IMR-90 (cell line): ENCODE measurements at regions not wholly inside any gene's neighbourhood (a gene's known extent, or its start where the extent isn't known, plus 50 kb on each side); places are given as distances from the start of the nearest gene placed in this dataset.

Experiments used
- ATAC-seq: fragments of 200-7000 bp; cut with Tn5 transposase; 2 replicates; pipeline ENCODE4 v1.9.1; 2020; ENCODE audit warnings: low read depth, mild to moderate bottlenecking, moderate library complexity
- BruUV-seq: library from RNA; stranded (reverse); fragments of 400-500 nt; replicated peaks from 2 replicates; lab custom pipeline; 2021; lab: Mats Ljungman, UMichigan
- CTCF ChIA-PET: fragments of 300-600 bp; formaldehyde crosslinking; extraction: SDS; loops from one replicate; lab custom pipeline; 2021; ENCODE audit warnings: antibody characterized with exemption; lab: Yijun Ruan, JAX
- POLR2A ChIA-PET: fragments of 300-600 bp; sonication (Branson Sonifier 250); formaldehyde crosslinking; loops from one replicate; lab custom pipeline; 2022; ENCODE audit warnings: antibody characterized with exemption; ENCODE audit not compliant: unreplicated experiment; lab: Charles Lee
- DNase-seq: peaks from one replicate; pipeline ENCODE4 v3.0.0; 2013
- H2AFZ ChIP-seq: replicated peaks from 2 replicates; pipeline ENCODE3; 2013; ENCODE audit warnings: low read length, mild to moderate bottlenecking; ENCODE audit not compliant: poor library complexity
- H2AK5ac ChIP-seq: 2 replicates; pipeline ENCODE4 v1.6.1; 2013; ENCODE audit warnings: low read depth, low read length, inconsistent platforms
- H2AK9ac ChIP-seq: replicated peaks from 2 replicates; pipeline ENCODE3; 2013; ENCODE audit warnings: mild to moderate bottlenecking, low read depth, low read length, moderate library complexity; ENCODE audit not compliant: poor library complexity
- H2BK120ac ChIP-seq: 2 replicates; pipeline ENCODE4 v1.6.1; 2013; ENCODE audit warnings: low read depth, low read length, inconsistent platforms
- H2BK15ac ChIP-seq: 3 replicates; pipeline ENCODE4 v1.6.1; 2013; ENCODE audit warnings: low read depth, low read length, inconsistent platforms
- H2BK20ac ChIP-seq: 2 replicates; pipeline ENCODE4 v1.6.1; 2013; ENCODE audit warnings: low read depth, mild to moderate bottlenecking, inconsistent platforms, low read length, moderate library complexity
- H2BK5ac ChIP-seq: 2 replicates; pipeline ENCODE4 v1.6.1; 2013; ENCODE audit warnings: mild to moderate bottlenecking, low read depth, low read length, inconsistent platforms; ENCODE audit not compliant: poor library complexity, severe bottlenecking
- H3K14ac ChIP-seq: replicated peaks from 2 replicates; pipeline ENCODE4 v1.6.1; 2013; ENCODE audit warnings: low read depth, low read length, inconsistent platforms
- H3K18ac ChIP-seq: 2 replicates; pipeline ENCODE4 v1.6.1; 2013; ENCODE audit warnings: low read depth, low read length, control low read depth
- H3K23ac ChIP-seq: 2 replicates; pipeline ENCODE4 v1.6.1; 2013; ENCODE audit warnings: low read depth, low read length, inconsistent platforms
- H3K27ac ChIP-seq: 2 replicates; pipeline ENCODE4 v1.5.1; 2013; ENCODE audit warnings: mild to moderate bottlenecking, control low read depth, low read length; ENCODE audit not compliant: insufficient read depth
- H3K27me3 ChIP-seq: 2 replicates; pipeline ENCODE4 v1.6.1; 2013; ENCODE audit warnings: low read length; ENCODE audit not compliant: control insufficient read depth, insufficient read depth
- H3K36me3 ChIP-seq: 2 replicates; pipeline ENCODE4 v1.6.1; 2013; ENCODE audit warnings: low read length, mixed read lengths; ENCODE audit not compliant: control insufficient read depth, insufficient read depth
- H3K4ac ChIP-seq: 2 replicates; pipeline ENCODE4 v1.6.1; 2013; ENCODE audit warnings: low read depth, low read length, inconsistent platforms
- H3K4me1 ChIP-seq: 2 replicates; pipeline ENCODE4 v1.6.1; 2013; ENCODE audit warnings: low read length, mixed read lengths; ENCODE audit not compliant: control insufficient read depth, insufficient read depth
- H3K4me2 ChIP-seq: 2 replicates; pipeline ENCODE4 v1.6.1; 2013; ENCODE audit warnings: low read depth, mild to moderate bottlenecking, control low read depth, low read length, moderate library complexity
- H3K4me3 ChIP-seq: 2 replicates; pipeline ENCODE4 v1.5.1; 2013; ENCODE audit warnings: low read depth, mild to moderate bottlenecking, control low read depth, low read length, moderate library complexity; ENCODE audit not compliant: insufficient read depth
- H3K56ac ChIP-seq: 2 replicates; pipeline ENCODE4 v1.6.1; 2013; ENCODE audit warnings: low read length, inconsistent platforms; ENCODE audit not compliant: insufficient read depth; ENCODE audit errors: extremely low read depth
- H3K79me1 ChIP-seq, 2 experiments: 2 replicates each; pipeline ENCODE4 v1.6.1; 2013; ENCODE audit warnings: low read length in 2 of 2, inconsistent platforms in 1 of 2, low read depth in 1 of 2
- H3K9ac ChIP-seq: 2 replicates; pipeline ENCODE4 v1.6.1; 2013; ENCODE audit warnings: low read depth, low read length, control low read depth
- H3K9me1 ChIP-seq: 2 replicates; pipeline ENCODE4 v1.6.1; 2013; ENCODE audit warnings: low read length, inconsistent platforms; ENCODE audit not compliant: insufficient read depth
- H3K9me3 ChIP-seq: 2 replicates; pipeline ENCODE4 v1.6.1; 2013; ENCODE audit warnings: low read length; ENCODE audit not compliant: control insufficient read depth, insufficient read depth
- H4K20me1 ChIP-seq: 2 replicates; pipeline ENCODE4 v1.6.1; 2013; ENCODE audit warnings: low read length, inconsistent platforms; ENCODE audit not compliant: insufficient read depth
- H4K5ac ChIP-seq: 2 replicates; pipeline ENCODE4 v1.6.1; 2013; ENCODE audit warnings: mild to moderate bottlenecking, low read depth, low read length, control low read depth
- H4K8ac ChIP-seq, 2 experiments: 2 replicates each; pipeline ENCODE4 v1.6.1; 2013; ENCODE audit warnings: low read depth in 2 of 2, low read length in 2 of 2, control low read depth in 1 of 2, inconsistent platforms in 1 of 2
- H4K91ac ChIP-seq: 2 replicates; pipeline ENCODE4 v1.6.1; 2013; ENCODE audit warnings: low read depth, low read length, inconsistent platforms; ENCODE audit not compliant: insufficient read depth
- BHLHE40 ChIP-seq: fragments of 150-350 bp; IDR thresholded peaks from 2 replicates; pipeline ENCODE4 v1.6.1; 2016; ENCODE audit warnings: mild to moderate bottlenecking, low read depth, low read length
- FOS ChIP-seq: fragments of 150-350 bp; IDR thresholded peaks from 2 replicates; pipeline ENCODE4 v1.6.1; 2016; ENCODE audit warnings: low read depth, low read length
- MAFK ChIP-seq: IDR thresholded peaks from 2 replicates; pipeline ENCODE4 v1.6.1; 2012; ENCODE audit warnings: low read depth, low read length, improper control_type of control experiment
- MAZ ChIP-seq: IDR thresholded peaks from 2 replicates; pipeline ENCODE4 v1.6.1; 2012; ENCODE audit warnings: low read depth, mild to moderate bottlenecking, low read length, improper control_type of control experiment, moderate library complexity, borderline replicate concordance
- MXI1 ChIP-seq: IDR thresholded peaks from 2 replicates; pipeline ENCODE4 v1.6.1; 2012; ENCODE audit warnings: low read depth, mild to moderate bottlenecking, low read length, moderate library complexity, borderline replicate concordance
- RAD21 ChIP-seq: IDR thresholded peaks from 2 replicates; pipeline ENCODE4 v1.6.1; 2012; ENCODE audit warnings: low read length, improper control_type of control experiment
- RCOR1 ChIP-seq: IDR thresholded peaks from 2 replicates; pipeline ENCODE4 v1.6.1; 2012; ENCODE audit warnings: mild to moderate bottlenecking, low read length, improper control_type of control experiment; ENCODE audit not compliant: insufficient replicate concordance
- RFX5 ChIP-seq: IDR thresholded peaks from 2 replicates; pipeline ENCODE4 v1.8.0; 2012; ENCODE audit warnings: low read depth, mild to moderate bottlenecking, low read length, moderate library complexity
- SMC3 ChIP-seq: fragments of 150-350 bp; IDR thresholded peaks from 2 replicates; pipeline ENCODE4 v1.6.1; 2016; ENCODE audit warnings: low read depth, mild to moderate bottlenecking, antibody characterized with exemption, low read length, moderate library complexity
- USF2 ChIP-seq: fragments of 150-350 bp; IDR thresholded peaks from 2 replicates; pipeline ENCODE4 v1.6.1; 2017; ENCODE audit warnings: mild to moderate bottlenecking, antibody characterized with exemption, low read length, low read depth
- WGBS, 2 experiments: methylation state at CpG; one replicate each; pipeline versions ENCODE4 v1.1.5 to v1.1.7; 2013; ENCODE audit warnings: missing lambda C conversion rate in 2 of 2; ENCODE audit not compliant: insufficient read length in 1 of 2; ENCODE audit errors: extremely low coverage in 2 of 2; 5-methylcytosine and 5-hydroxymethylcytosine counted together
- dilution Hi-C: fragments of 300-500 bp; cut with HindIII; formaldehyde crosslinking; loops from one replicate; pipeline ENCODE4 v1.14.3; 2018; ENCODE audit warnings: low sequenced_read_pairs; ENCODE audit not compliant: unreplicated experiment
- in situ Hi-C: fragments of 300-500 bp; cut with MboI; formaldehyde crosslinking; loops from 3 replicates; pipeline ENCODE4 v1.14.3; 2019; ENCODE audit warnings: low sequenced_read_pairs, inconsistent platforms, mixed read lengths
- intact Hi-C: fragments of 100-400 bp; cut with micrococcal nuclease; formaldehyde crosslinking; loops from 2 replicates; pipeline ENCODE4 v1.10.0; 2022

- POLR2A ChIA-PET, result no interaction called here
- no peak overlapping the region for H3K14ac ChIP-seq
Observed at GRCh38 chr22:27206374-27207133, 549.2 kb downstream of the MIAT start.

More at GRCh38 chr22:27206374-27207133, 549.2 kb downstream of the MIAT start:
- H3K4ac ChIP-seq, result no peak overlapping the region
- CTCF ChIA-PET, result no interaction called here
- no peaks in the 10 kb centered on the region for H4K20me1 ChIP-seq
- no peaks in the 10 kb centered on the region for H3K36me3 ChIP-seq
- no peak overlapping the region for H3K4me2 ChIP-seq
- intact Hi-C loops (no loop called here), in situ Hi-C loops (no loop called here), dilution Hi-C loops (no loop called here)
- DNase-seq (peak; percentile 73), ATAC-seq (no peak)
- H2BK20ac ChIP-seq, result no peak overlapping the region
- peaks cover 2% of the 10 kb centered on the region; the same call in 1 of the 2 replicates for H3K9me1 ChIP-seq
- no peak overlapping the region; the same call in 1 of the 2 replicates for H3K18ac ChIP-seq
- H3K56ac ChIP-seq, result no peak overlapping the region
- H3K27ac ChIP-seq, result no peak overlapping the region
- no peaks in the 10 kb centered on the region for H3K79me1 ChIP-seq
- no peak overlapping the region for H3K4me3 ChIP-seq
- peaks cover 8% of the 10 kb centered on the region for H3K4me1 ChIP-seq
- H2AFZ ChIP-seq, result no peak overlapping the region
- WGBS, 2 experiments, result 20% methylated on average over 2 of the region's 4 CpGs; no CpG with 5 or more reads in 1 of the 2 experiments
- H2AK5ac ChIP-seq, result no peak overlapping the region
- H3K9ac ChIP-seq, result no peak overlapping the region
- H2BK120ac ChIP-seq, result no peak overlapping the region
- BruUV-seq, result no TSS peak
- no peak overlapping the region for H2BK15ac ChIP-seq
- H3K23ac ChIP-seq, result no peak overlapping the region
- no peaks in the 10 kb centered on the region; the same call in 1 of the 2 replicates for H3K9me3 ChIP-seq
- peaks cover 7% of the 10 kb centered on the region for H3K27me3 ChIP-seq
- no peak overlapping the region for H4K8ac ChIP-seq
- TF ChIP-seq MXI1 (no peak), MAZ (no peak), BHLHE40 (no peak), RFX5 (no peak), FOS (no peak), RAD21 (no peak), SMC3 (no peak), MAFK (no peak), RCOR1 (no peak), USF2 (no peak)
- no peak overlapping the region for H4K5ac ChIP-seq
- H2AK9ac ChIP-seq, result no peak overlapping the region
- no peak overlapping the region; the same call in 1 of the 2 replicates for H4K91ac ChIP-seq
- H2BK5ac ChIP-seq, result no peak overlapping the region
